ENCODE measurements at regions not wholly inside any gene's neighbourhood (a gene's known extent, or its start where the extent isn't known, plus 50 kb on each side); places are given as distances from the start of the nearest gene placed in this dataset.

- no peak for TF ChIP-seq FOXP2 (optimal IDR thresholded peaks at IDR 0.05; ENCODE audit: borderline replicate concordance, extremely low read depth, extremely low read length, insufficient read depth)
- no peak for TF ChIP-seq REST (IDR thresholded peaks at IDR 0.05; ENCODE audit: insufficient read depth in 1 of 2, low read depth in 2 of 2, low read length in 2 of 2)
Measured at GRCh38 chr13:58495668-58496067, 864.1 kb downstream of the PCDH17 start.

- TF ChIP-seq FOXP2 (optimal IDR thresholded peaks at IDR 0.05; ENCODE audit: borderline replicate concordance, extremely low read depth, extremely low read length, insufficient read depth) (no peak), TAF1 (IDR thresholded peaks at IDR 0.05; ENCODE audit: borderline replicate concordance, insufficient read depth, low read length) (no peak), REST (IDR thresholded peaks at IDR 0.05; ENCODE audit: insufficient read depth in 1 of 2, low read depth in 2 of 2, low read length in 2 of 2) (no peak), SIN3A (IDR thresholded peaks at IDR 0.05; ENCODE audit: borderline replicate concordance, insufficient read depth, low read length) (no peak), POLR2AphosphoS5 (IDR thresholded peaks at IDR 0.05; ENCODE audit: low read depth, low read length) (no peak)
Measured at GRCh38 chr13:58500938-58501337, 869.4 kb downstream of the PCDH17 start.

DNA sequence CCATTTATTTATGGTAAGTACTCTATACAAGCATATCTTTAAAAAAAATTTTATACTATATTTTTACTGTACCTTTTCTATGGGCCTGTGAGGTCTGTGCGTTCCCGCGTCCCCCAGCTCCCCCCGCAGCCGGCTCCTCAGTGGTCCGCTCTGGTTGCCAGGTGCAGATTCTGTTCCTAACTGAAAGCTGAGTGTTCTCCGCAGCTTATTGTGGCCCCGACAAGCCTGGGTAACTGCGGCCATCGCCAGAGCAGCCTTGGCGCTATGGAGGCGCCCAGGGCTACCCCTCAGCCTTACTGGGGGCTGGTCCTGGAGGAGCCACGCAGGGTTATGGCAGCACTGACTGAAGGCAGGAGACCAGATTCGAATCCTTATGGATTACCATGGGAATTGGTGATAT is 896.8 kb downstream of the PCDH17 start:
- TF ChIP-seq POLR2AphosphoS5 (IDR thresholded peaks at IDR 0.05; ENCODE audit: low read depth, low read length), result no peak
- TF ChIP-seq SIN3A (IDR thresholded peaks at IDR 0.05; ENCODE audit: borderline replicate concordance, insufficient read depth, low read length), result no peak
- no peak for TF ChIP-seq REST (IDR thresholded peaks at IDR 0.05; ENCODE audit: insufficient read depth in 1 of 2, low read depth in 2 of 2, low read length in 2 of 2)
- no peak for TF ChIP-seq TAF1 (IDR thresholded peaks at IDR 0.05; ENCODE audit: borderline replicate concordance, insufficient read depth, low read length)
- no peak for TF ChIP-seq FOXP2 (optimal IDR thresholded peaks at IDR 0.05; ENCODE audit: borderline replicate concordance, extremely low read depth, extremely low read length, insufficient read depth)

DNA sequence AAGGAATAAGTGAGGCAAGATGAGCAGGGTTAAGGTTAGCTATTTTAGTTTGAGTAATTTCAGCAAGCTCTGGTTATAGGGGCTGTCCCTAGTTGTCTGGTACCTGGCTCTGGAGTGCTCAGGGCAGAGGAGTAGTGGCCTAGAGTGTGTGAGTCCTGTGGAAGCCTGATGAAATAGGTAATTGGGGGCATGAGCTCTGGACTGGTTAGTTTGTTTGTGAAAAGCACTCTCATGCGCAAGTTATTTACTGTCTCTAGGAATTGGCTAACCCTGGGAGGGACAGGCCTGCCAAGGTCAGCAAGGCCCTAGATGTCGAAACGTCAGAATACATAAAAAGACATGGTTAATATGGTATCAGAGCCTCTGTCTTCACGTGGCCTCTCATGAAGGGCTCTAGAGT is 900.1 kb downstream of the PCDH17 start:
- TF ChIP-seq REST (IDR thresholded peaks at IDR 0.05; ENCODE audit: insufficient read depth in 1 of 2, low read depth in 2 of 2, low read length in 2 of 2) (no peak), POLR2AphosphoS5 (IDR thresholded peaks at IDR 0.05; ENCODE audit: low read depth, low read length) (no peak), FOXP2 (optimal IDR thresholded peaks at IDR 0.05; ENCODE audit: borderline replicate concordance, extremely low read depth, extremely low read length, insufficient read depth) (no peak), SIN3A (IDR thresholded peaks at IDR 0.05; ENCODE audit: borderline replicate concordance, insufficient read depth, low read length) (no peak), TAF1 (IDR thresholded peaks at IDR 0.05; ENCODE audit: borderline replicate concordance, insufficient read depth, low read length) (no peak)

DNA sequence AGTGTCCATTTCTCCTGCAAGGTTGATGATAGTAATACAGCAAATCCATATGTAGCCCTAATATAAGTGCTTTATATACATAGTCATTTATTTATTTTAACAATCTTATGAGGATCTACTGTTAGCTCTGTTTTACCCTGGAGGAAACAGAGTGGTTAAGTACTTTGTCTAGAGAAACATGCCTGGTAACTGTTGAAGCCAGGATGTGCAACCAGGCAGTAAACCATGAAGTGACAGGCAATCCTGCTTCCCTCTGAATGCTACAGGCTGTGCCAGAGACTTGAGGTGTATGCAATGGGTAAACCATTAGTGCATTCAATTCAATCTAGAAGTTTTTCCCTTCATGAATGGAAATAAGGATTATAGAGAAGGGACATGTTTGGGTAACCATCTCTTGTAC is 911.0 kb downstream of the PCDH17 start:
- TF ChIP-seq TAF1 (IDR thresholded peaks at IDR 0.05; ENCODE audit: borderline replicate concordance, insufficient read depth, low read length), result no peak
- TF ChIP-seq SIN3A (IDR thresholded peaks at IDR 0.05; ENCODE audit: borderline replicate concordance, insufficient read depth, low read length), result no peak
- no peak for TF ChIP-seq FOXP2 (optimal IDR thresholded peaks at IDR 0.05; ENCODE audit: borderline replicate concordance, extremely low read depth, extremely low read length, insufficient read depth)
- TF ChIP-seq REST (IDR thresholded peaks at IDR 0.05; ENCODE audit: insufficient read depth in 1 of 2, low read depth in 2 of 2, low read length in 2 of 2), result no peak
- no peak for TF ChIP-seq POLR2AphosphoS5 (IDR thresholded peaks at IDR 0.05; ENCODE audit: low read depth, low read length)
